ENCODE measurements at regions not wholly inside any gene's neighbourhood (a gene's known extent, or its start where the extent isn't known, plus 50 kb on each side); places are given as distances from the start of the nearest gene placed in this dataset.

GRCh38 chr22:47779474-47779873, 1017.0 kb downstream of the TBC1D22A start:
- TF ChIP-seq CTCF (tag by site-specific recombination; IDR thresholded peaks at IDR 0.05) = no peak
- no peak for TF ChIP-seq ZNF423 (tag by site-specific recombination; IDR thresholded peaks at IDR 0.05)
- no peak for TF ChIP-seq REST (tag by site-specific recombination; IDR thresholded peaks at IDR 0.05)
- TF ChIP-seq KLF1 (tag by site-specific recombination; IDR thresholded peaks at IDR 0.05) = no peak
- TF ChIP-seq ZNF394 (tag by site-specific recombination; IDR thresholded peaks at IDR 0.05; ENCODE audit: borderline replicate concordance) = no peak
- no peak for TF ChIP-seq ZBTB10 (tag by site-specific recombination; IDR thresholded peaks at IDR 0.05)
